Gastrocnemius medialis (tissue), 4 donors: ENCODE measurements at regions not wholly inside any gene's neighbourhood (a gene's known extent, or its start where the extent isn't known, plus 50 kb on each side); places are given as distances from the start of the nearest gene placed in this dataset.

Experiments used
- POLR2A ChIP-seq, 2 donors: fragments of 450-650 bp; IDR thresholded peaks; one replicate each; pipeline ENCODE4 v1.6.1; 2017; ENCODE audit warnings: antibody characterized with exemption in 2 of 2, mild to moderate bottlenecking in 2 of 2, moderate library complexity in 2 of 2
- TF ChIP-seq, protein P1 (sequence below), 5 experiments: fragments of 450-650 bp in 3 of 5; fragments of 200-600 bp in 2 of 5; sonication (generic) in 2 of 5; IDR thresholded peaks in 4 of 5; conservative IDR thresholded peaks in 1 of 5; 1 replicate in 4 of 5; 2 replicates in 1 of 5; pipeline ENCODE4 v1.5.1; 2016 to 2019; ENCODE audit warnings: antibody characterized with exemption in 5 of 5, mild to moderate bottlenecking in 3 of 5, moderate library complexity in 3 of 5

DNA sequence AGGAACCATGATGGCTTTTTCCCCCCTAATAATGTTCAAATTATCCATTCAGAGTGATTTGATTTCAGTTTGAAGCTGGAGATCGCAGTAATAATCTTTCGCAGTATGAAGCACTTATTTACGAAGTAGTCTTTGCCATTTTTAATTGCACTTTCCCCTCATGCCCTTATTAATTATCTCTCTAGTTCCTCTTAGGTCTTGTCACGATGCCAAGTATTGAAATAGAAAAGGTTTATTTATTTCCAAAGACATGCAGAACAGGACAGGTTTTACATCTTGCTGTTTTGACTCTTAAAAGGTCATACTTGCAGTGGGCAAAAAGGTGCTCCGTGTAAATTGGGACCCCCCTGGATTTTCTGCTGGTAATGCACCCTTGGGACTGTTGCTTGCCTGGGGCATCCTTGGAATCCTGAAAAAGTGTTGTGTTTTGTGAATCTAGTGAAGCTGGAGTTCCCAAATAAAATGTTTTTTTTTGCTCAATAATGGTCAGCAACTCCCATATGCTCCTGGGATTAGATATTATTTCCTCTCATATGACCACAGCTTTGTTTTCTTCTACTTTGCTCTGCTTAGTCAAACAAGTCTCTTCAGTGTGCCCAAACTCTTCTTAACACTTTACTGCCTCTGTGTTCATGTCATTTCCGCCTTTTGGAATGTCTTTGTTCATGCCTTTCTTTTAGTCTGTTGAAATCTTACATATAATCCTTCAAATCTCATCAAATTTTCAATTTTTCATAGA is 278.3 kb downstream of the TMEM38B start:
- TF ChIP-seq, protein P1, sequence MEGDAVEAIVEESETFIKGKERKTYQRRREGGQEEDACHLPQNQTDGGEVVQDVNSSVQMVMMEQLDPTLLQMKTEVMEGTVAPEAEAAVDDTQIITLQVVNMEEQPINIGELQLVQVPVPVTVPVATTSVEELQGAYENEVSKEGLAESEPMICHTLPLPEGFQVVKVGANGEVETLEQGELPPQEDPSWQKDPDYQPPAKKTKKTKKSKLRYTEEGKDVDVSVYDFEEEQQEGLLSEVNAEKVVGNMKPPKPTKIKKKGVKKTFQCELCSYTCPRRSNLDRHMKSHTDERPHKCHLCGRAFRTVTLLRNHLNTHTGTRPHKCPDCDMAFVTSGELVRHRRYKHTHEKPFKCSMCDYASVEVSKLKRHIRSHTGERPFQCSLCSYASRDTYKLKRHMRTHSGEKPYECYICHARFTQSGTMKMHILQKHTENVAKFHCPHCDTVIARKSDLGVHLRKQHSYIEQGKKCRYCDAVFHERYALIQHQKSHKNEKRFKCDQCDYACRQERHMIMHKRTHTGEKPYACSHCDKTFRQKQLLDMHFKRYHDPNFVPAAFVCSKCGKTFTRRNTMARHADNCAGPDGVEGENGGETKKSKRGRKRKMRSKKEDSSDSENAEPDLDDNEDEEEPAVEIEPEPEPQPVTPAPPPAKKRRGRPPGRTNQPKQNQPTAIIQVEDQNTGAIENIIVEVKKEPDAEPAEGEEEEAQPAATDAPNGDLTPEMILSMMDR (IDR thresholded peaks at IDR 0.05 in 4 of 5, conservative IDR thresholded peaks at IDR 0.05 in 1 of 5) = no peak
- TF ChIP-seq POLR2A (IDR thresholded peaks at IDR 0.05) = no peak
